NOMO-1 treated with dmso at 0.1 percent for 144 hours (cell line): ENCODE measurements at regions not wholly inside any gene's neighbourhood (a gene's known extent, or its start where the extent isn't known, plus 50 kb on each side); places are given as distances from the start of the nearest gene placed in this dataset.

ENCODE experiments used
- DNase-seq: peaks from one replicate; lab custom pipeline; 2025; ENCODE audit not compliant: unreplicated experiment; lab: John Stamatoyannopoulos, UW

DNA sequence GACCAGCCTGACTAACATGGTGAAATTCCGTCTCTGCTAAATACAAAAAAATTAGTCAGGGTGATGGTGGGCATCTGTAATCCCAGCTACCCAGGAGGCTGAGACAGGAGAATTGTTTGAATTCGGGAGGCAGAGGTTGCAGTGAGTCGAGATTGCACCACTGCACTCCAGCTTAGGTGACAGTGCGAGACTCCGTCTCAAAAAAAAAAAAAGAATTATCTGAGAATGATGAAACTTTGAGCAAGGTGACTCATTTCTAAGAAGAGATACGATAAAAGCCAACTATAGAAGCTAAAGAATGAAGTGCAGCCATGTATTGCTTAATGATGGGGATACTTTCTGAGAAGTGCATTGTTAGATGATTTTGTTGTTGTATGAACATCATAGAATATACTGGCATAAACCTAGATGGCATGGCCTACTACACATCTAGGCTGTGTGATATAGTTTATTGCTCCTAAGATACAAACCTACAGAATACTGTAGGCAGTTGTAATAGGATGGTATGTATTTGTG lies 64.7 kb downstream of the SNRPE start:
- peak; percentile 7 for DNase-seq

DNA sequence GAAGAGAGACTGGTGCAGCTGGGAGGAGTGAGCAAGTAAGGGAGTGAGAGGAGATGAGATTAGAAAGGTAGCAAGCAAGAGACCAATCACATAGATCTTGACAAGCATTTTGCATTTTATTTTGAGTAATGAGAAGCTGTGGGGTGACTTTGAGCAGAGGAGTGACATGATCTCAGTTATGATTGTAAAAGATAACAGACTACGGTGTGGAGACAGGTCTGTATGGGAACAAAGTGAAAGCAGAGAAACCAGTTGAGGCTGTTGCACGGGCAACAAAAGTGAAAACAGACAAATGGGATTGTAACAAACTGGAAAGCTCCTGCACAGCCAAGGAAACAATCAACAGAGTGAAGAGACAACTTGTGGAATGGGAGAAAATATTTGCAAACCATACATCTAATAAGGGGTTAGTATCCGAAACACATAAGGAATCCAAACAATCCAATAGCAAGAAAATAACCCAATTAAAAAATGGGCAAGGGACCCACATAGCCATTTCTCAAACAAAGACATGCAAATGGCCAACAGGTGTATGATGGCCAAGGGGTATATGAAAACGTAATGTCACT lies 68.4 kb downstream of the SNRPE start:
- no peak for DNase-seq

- DNase-seq: peak; percentile 37
These were observed 68.9 kb downstream of the SNRPE start for GRCh38 chr1:203930342-203930741.

- DNase-seq: no peak
These were observed 70.6 kb downstream of the SNRPE start for GRCh38 chr1:203931953-203932352.

- no peak for DNase-seq
These were observed 71.2 kb downstream of the SNRPE start for GRCh38 chr1:203932556-203932955.

- no peak for DNase-seq
These were observed 72.6 kb downstream of the SNRPE start for GRCh38 chr1:203934027-203934426.

- no peak for DNase-seq
These were observed 73.3 kb downstream of the SNRPE start for GRCh38 chr1:203934651-203935050.

DNA sequence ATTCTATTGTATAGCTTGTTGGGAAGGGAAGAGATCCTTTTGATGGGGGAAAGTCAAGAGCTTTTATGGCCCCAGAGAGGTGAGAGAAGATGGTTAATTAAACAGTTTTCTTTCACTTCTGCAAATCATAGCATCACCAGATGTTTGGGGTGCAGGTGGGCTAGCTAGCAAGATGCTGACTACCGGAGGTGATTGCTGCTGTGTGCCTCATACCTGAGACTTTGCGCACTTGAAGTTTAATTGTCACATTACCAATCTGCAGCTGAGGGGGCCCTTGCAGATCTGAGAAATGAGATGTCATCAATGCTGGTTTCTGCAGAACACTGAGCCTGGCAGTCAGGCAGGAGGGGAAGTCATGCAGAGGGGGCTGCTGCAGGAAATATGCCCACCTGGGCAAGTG lies 73.9 kb downstream of the SNRPE start:
- no peak for DNase-seq

DNA sequence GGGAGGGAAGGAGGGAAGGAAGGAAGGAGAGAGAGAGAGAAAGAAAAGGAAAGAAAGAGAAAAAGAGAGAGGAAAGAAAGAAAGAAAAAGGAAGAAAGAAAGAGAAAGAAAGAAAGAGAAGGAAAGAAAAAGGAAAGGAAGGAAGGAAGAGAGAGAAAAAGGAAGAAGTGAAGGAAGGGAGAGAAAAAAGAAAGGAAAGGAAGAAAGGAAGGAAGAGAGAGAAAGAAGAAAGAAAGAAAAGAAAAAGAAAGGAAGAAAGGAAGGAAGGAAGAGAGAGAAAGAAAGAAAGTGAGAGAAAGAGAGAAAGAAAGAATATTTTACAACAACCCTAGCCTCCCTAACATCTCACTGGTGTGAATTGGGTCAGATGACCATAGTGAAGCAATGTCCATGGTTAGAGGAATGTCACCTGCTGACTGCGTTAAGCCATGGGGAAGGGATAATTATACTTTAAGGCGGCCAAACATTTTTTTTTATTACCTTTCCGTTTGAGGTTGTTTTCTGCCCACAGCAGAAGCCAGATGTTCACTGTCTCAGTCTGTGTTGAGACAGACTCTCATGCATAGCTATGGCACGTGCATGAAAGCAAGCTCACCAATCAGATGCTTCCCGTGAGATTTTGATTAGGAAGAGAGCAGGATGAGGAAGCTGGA lies 76.4 kb downstream of the SNRPE start:
- peak; percentile 83 for DNase-seq

DNA sequence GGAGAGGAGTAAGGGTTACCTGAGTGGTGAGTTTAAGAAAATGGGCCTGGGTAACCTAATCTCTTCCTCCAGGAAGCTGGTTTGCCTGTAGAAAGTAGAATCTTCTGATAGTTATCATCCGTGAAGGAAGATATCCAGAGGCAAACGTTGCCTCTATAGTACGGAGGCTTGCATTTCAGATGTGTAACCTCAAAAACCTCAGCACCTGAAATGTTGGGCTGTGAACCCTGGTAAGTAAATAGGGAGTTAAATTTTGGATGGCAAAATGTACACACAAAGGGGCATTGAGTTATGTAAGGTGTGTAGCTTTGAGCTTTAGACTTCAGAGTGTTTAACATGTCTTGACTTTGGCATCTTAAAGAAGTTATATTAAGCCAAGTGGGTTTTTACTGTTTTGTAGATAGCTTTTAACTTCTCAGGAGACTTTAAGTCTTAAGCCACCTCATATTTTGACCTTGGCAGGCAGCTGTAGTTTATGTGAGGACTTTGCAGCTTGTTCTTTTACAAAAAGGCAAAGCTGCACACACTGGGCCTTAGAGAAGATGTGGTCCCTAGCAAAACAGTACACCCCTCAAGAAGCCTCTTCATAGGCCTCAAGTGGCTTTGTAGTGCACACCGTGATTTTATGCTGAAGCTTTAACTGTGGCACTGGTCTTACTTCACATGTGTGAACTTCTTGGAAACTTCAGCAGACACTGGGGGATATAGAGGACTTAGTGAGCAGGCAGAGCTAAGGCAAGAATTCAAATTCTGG lies 83.4 kb downstream of the SNRPE start:
- DNase-seq: no peak

DNA sequence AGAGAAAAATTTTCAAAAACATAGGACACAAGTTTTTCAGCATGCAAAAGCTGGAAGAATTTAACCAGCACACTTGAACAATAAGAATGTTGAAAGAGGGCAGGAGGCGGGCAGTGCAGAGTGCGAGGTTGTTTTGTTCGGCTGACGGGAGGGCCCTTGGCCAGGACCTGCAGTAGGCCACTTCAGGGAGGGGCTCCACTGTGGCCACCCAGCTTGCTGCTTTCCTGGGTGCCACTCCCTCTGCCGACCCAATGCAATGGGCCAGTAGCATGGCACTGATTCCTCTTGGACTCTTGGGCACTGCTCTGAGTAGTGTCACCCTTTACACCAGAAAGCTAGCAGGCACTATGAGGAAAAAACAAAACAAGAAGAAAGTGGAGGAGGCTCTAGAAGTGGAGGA lies 92.9 kb downstream of the SNRPE start:
- no peak for DNase-seq

DNA sequence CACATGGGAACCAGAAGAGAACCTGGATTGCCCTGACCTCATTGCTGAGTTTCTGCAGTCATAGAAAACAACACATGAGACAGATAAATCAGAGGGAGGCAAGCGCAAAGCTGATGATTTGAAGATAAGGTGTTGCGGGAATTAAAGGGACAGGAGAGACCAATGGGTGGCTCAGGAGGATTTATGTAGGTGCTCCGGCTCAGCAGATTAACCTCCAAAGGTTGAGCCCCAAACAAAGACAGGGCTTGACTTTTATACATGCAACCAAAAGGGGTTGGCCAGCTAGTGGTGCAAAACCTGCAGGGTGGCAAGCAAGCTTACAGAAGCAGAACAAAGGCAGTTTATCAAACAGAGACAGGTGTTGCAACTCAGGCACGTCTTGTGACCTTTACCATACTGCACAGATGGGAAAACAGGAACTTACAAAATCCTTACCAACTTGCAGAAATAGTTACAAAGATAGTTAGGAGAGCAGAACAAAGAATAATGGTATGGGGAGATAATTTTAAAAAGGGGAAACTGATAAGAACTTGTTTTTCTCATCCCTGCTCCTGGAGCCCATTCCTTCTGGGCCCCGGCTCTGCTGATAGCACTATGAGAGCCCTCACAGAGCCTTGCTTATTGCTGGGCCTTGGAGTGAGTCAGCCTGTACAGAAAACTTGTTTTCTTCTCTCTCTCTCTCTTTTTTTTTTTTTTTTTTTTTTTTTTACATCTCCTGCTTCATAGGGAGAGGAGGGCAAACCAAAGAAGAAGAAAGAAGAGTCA lies 93.6 kb downstream of the SNRPE start:
- peak; percentile 90 for DNase-seq

DNA sequence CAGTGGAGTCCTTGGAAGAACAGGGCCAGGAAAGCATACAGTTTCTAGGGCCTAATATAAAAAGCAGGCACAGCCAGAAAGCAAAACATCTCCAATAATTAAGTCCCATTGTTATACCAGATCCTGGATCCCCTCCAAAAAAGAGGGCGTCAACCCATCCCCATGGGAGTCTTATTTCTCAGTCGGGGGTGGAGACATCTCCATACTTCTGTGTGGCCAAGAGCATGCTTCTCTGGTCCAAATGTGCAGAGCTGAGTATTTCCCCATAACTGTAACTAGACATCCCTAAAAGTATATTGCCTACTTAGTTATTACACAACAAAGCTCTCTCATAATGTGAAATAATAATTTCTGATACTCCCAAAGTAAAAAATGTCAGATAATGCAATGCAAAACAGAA lies 104.2 kb upstream of the SOX13 start:
- DNase-seq: no peak

DNA sequence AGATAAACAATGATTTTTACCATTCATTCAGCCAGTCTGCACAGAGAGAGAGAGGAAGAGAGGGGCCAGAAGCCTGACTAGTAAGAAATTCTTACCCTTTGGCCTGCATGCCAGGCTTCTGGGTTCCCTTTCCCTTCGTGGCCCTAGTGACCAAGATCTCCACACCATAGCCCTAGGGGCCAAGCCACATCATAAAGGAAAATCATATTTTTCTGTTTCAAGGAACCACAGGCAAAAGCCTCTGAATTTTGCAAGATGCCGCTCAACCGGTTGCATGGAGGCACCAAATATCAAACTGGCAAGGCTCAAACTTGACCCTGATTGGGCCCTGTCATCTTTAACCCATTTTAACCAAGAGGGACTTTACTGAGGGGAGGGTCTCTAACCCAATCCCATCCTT lies 103.1 kb upstream of the SOX13 start:
- DNase-seq: no peak

DNA sequence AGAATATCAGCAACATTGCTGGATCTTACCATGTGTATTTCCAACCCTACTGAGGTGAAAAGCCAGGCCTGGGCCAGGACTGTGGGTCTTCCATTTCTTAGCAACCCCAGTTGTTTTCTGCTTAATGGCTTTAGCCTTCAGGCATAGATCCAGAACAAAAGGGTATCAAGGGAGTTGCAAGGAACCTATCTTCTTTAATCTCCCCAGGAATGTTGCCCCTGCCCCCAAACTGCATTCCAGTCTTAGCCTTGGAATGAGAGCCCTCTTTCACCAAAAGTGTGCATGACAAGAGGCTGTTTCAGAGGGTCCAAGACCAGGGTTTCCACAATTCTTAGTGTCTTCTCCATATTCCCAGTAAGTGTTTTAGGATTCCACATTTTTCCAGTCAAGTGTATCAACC lies 87.9 kb upstream of the SOX13 start:
- DNase-seq: no peak

- no peak for DNase-seq
These were observed 87.2 kb upstream of the SOX13 start for GRCh38 chr1:203985676-203986075.

- DNase-seq: no peak
These were observed 85.9 kb upstream of the SOX13 start for GRCh38 chr1:203986887-203987461.

- peak; percentile 31 for DNase-seq
These were observed 82.8 kb upstream of the SOX13 start for GRCh38 chr1:203990118-203990517.

DNA sequence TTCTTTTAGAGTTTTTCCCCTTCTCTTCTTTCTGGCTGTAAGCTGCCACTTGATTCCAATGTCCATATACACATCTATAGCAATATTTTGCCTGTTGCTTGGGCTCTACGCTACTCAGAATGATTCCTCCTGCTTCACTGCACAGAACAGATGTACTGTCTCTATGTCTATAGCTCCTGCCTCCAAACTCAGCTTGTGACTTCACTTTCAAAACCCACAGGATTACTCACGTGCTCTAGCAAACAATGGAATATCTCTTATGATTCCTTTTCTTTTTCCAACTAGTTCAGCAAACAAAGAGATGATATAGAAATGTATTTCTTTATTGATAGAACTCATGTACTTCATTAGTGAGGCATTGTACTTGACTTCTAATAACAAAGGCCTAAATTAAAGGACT lies 80.5 kb upstream of the SOX13 start:
- DNase-seq: no peak

GRCh38 chr1:203993256-203993655 lies 79.7 kb upstream of the SOX13 start:
- DNase-seq: no peak

DNA sequence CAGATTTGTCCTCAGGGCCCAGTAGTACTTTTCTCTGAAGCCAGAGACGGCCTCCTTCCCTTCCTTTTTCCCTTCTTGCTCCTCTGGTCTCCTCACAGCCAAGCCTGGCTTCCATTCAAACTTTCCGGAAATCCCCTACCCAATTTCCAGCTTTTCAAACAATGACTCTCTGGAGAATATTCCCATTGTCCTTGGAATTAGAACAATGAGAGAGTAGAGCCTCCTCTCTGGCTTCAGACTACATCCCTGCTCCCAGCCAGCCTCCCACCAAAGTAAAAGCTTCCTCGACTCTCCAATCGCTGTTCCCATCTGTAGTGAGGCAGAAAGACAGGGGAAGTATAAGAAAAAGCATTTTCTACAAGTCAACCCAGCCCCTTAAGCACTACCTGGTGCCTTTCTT lies 77.7 kb upstream of the SOX13 start:
- no peak for DNase-seq
